ENCODE measurements at regions not wholly inside any gene's neighbourhood (a gene's known extent, or its start where the extent isn't known, plus 50 kb on each side); places are given as distances from the start of the nearest gene placed in this dataset.
A peak's percentile ranks its signal among the peaks of the same experiment; 100 is the strongest.

DNA sequence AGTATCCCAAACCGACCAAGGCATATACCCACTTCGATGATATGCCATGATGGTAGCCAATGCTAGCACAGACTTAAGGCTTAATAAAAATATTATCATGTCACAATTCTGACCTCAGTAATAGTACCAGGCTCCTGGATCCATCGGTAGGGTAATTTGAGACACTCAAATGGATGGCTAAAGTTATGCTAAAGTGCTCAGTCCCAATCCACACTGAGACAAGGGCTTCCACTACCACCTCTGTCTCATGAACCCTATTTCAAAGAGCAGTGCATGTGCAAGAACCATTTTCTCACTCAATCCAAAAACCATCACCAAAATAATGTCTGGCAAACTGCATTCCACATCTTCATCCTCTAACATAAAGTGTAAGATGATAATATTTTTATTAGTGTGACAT is 122.4 kb upstream of the KRR1 start:
- Mint-ChIP-seq H3K4me3 (no peak overlapping the region), H3K4me1 (peaks cover 40% of the 10 kb centered on the region), H3K9me3 (peaks cover 6% of the 10 kb centered on the region), H3K36me3 (peaks cover 2% of the 10 kb centered on the region), H3K27me3 (ENCODE audit: insufficient read depth, low read depth) (peaks cover 6% of the 10 kb centered on the region), H3K27ac (no peak overlapping the region)
- H3K79me2 ChIP-seq (ENCODE audit: low read depth) = no peaks in the 10 kb centered on the region
- no peak overlapping the region for H3K9ac ChIP-seq
- H3K27ac ChIP-seq = no peak overlapping the region
- H4K20me1 ChIP-seq (ENCODE audit: low read depth) = peaks cover 4% of the 10 kb centered on the region
- TF ChIP-seq EZH2 (IDR thresholded peaks at IDR 0.05) = no peak
- no peak for TF ChIP-seq EZH2phosphoT487 (IDR thresholded peaks at IDR 0.05)
- TF ChIP-seq, protein P1, sequence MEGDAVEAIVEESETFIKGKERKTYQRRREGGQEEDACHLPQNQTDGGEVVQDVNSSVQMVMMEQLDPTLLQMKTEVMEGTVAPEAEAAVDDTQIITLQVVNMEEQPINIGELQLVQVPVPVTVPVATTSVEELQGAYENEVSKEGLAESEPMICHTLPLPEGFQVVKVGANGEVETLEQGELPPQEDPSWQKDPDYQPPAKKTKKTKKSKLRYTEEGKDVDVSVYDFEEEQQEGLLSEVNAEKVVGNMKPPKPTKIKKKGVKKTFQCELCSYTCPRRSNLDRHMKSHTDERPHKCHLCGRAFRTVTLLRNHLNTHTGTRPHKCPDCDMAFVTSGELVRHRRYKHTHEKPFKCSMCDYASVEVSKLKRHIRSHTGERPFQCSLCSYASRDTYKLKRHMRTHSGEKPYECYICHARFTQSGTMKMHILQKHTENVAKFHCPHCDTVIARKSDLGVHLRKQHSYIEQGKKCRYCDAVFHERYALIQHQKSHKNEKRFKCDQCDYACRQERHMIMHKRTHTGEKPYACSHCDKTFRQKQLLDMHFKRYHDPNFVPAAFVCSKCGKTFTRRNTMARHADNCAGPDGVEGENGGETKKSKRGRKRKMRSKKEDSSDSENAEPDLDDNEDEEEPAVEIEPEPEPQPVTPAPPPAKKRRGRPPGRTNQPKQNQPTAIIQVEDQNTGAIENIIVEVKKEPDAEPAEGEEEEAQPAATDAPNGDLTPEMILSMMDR (IDR thresholded peaks at IDR 0.05) = no peak
- H3K4me3 ChIP-seq = no peak overlapping the region
- no peak overlapping the region for H2AFZ ChIP-seq (replicated peaks)
- H3F3A ChIP-seq (ENCODE audit: low read depth) = peaks cover 24% of the 10 kb centered on the region
- peak overlapping the region; percentile 27 for H3K4me2 ChIP-seq
- no peak for DNase-seq (ENCODE audit: low spot score)
- peaks cover 26% of the 10 kb centered on the region for H3K4me1 ChIP-seq
- H3K36me3 ChIP-seq = no peaks in the 10 kb centered on the region
- H3K27me3 ChIP-seq = no peaks in the 10 kb centered on the region
- H3K9me3 ChIP-seq (ENCODE audit: low read depth) = no peaks in the 10 kb centered on the region

DNA sequence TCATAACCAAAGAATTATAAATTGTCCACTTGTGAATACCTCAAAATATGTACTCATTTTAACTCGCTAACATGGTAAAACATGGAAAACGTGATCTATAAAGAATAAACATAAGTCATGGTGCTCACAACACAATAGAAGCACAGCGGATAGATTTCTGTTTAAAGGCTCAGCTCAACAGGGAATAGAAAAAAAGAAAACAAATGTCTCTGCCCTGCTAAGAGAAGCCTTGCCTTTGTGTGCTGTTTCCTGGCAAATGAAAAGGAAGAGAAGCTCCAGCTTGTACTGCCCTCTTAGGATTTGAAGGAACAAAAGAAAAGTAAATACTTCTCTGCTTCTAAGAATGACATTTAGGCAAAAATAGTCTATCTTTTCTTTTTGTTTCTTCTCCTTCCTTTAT is 121.0 kb upstream of the KRR1 start:
- H3K27ac Mint-ChIP-seq = no peak overlapping the region
- no peaks in the 10 kb centered on the region for H3K9me3 ChIP-seq (ENCODE audit: low read depth)
- peaks cover 40% of the 10 kb centered on the region for H3K4me1 Mint-ChIP-seq
- peak; percentile 77 for DNase-seq (ENCODE audit: low spot score)
- H3K27me3 ChIP-seq = no peaks in the 10 kb centered on the region
- H3K27me3 Mint-ChIP-seq (ENCODE audit: insufficient read depth, low read depth) = peaks cover 6% of the 10 kb centered on the region
- no peak overlapping the region for H3K9ac ChIP-seq
- no peak overlapping the region for H3K4me3 ChIP-seq
- no peak overlapping the region for H3K27ac ChIP-seq
- no peak overlapping the region for H2AFZ ChIP-seq (replicated peaks)
- peaks cover 26% of the 10 kb centered on the region for H3K4me1 ChIP-seq
- peaks cover 6% of the 10 kb centered on the region for H3K9me3 Mint-ChIP-seq
- no peak overlapping the region for H3K4me3 Mint-ChIP-seq
- peak overlapping the region; percentile 52 for H3K4me2 ChIP-seq
- peaks cover 24% of the 10 kb centered on the region for H3F3A ChIP-seq (ENCODE audit: low read depth)
- TF ChIP-seq EZH2 (IDR thresholded peaks at IDR 0.05) = no peak
- TF ChIP-seq, protein P1 (IDR thresholded peaks at IDR 0.05) = no peak
- TF ChIP-seq EZH2phosphoT487 (IDR thresholded peaks at IDR 0.05) = no peak
- H4K20me1 ChIP-seq (ENCODE audit: low read depth) = peaks cover 4% of the 10 kb centered on the region
- peaks cover 2% of the 10 kb centered on the region for H3K36me3 Mint-ChIP-seq
- no peaks in the 10 kb centered on the region for H3K79me2 ChIP-seq (ENCODE audit: low read depth)
- H3K36me3 ChIP-seq = no peaks in the 10 kb centered on the region

DNA sequence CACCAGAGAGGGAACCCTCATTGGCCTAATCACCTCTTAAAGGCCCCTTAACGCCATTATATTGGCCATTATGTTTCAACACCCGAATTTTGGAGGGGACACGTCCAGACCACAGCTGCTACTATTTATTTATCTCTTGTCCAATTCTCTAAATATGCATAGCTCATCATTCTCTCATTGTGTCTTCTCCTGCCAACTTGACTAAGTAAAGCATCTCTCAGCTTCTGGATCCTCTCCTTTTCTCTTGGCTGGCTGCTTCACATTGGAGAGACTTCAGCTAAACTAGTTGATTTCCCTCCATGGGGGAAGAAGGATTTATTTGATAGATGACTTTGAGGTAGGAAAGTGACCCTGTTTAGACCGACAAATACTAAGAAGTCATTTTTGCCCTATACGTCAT is 120.4 kb upstream of the KRR1 start:
- H3K9ac ChIP-seq = no peak overlapping the region
- H4K20me1 ChIP-seq (ENCODE audit: low read depth) = peaks cover 4% of the 10 kb centered on the region
- peak; percentile 29 for DNase-seq (ENCODE audit: low spot score)
- H3K36me3 Mint-ChIP-seq = peaks cover 2% of the 10 kb centered on the region
- H2AFZ ChIP-seq (replicated peaks) = no peak overlapping the region
- no peaks in the 10 kb centered on the region for H3K9me3 ChIP-seq (ENCODE audit: low read depth)
- H3K4me1 ChIP-seq = peaks cover 26% of the 10 kb centered on the region
- peak overlapping the region; percentile 52 for H3K4me2 ChIP-seq
- peaks cover 4% of the 10 kb centered on the region for H3K27me3 Mint-ChIP-seq (ENCODE audit: insufficient read depth, low read depth)
- no peak overlapping the region for H3K27ac ChIP-seq
- no peak overlapping the region for H3K4me3 ChIP-seq
- no peak overlapping the region for H3K4me3 Mint-ChIP-seq
- no peaks in the 10 kb centered on the region for H3K27me3 ChIP-seq
- no peaks in the 10 kb centered on the region for H3K36me3 ChIP-seq
- H3K4me1 Mint-ChIP-seq = peaks cover 40% of the 10 kb centered on the region
- no peaks in the 10 kb centered on the region for H3K79me2 ChIP-seq (ENCODE audit: low read depth)
- TF ChIP-seq, protein P1 (IDR thresholded peaks at IDR 0.05) = no peak
- no peak for TF ChIP-seq EZH2phosphoT487 (IDR thresholded peaks at IDR 0.05)
- no peak for TF ChIP-seq EZH2 (IDR thresholded peaks at IDR 0.05)
- H3K27ac Mint-ChIP-seq = peak overlapping the region; percentile 35
- H3K9me3 Mint-ChIP-seq = peaks cover 6% of the 10 kb centered on the region
- peaks cover 24% of the 10 kb centered on the region for H3F3A ChIP-seq (ENCODE audit: low read depth)
